ENCODE measurements at regions not wholly inside any gene's neighbourhood (a gene's known extent, or its start where the extent isn't known, plus 50 kb on each side); places are given as distances from the start of the nearest gene placed in this dataset.
A peak's percentile ranks its signal among the peaks of the same experiment; 100 is the strongest.
"Not testable (repeated sequence)": the region's sequence is repeated elsewhere in the genome, so short reads cannot be mapped to it uniquely, and the experiment has no call there.

- no peak for DNase-seq
Observed at GRCh38 chr1:219430419-219430818, 182.5 kb downstream of the ZC3H11B start.

GRCh38 chr1:219428651-219429050, 184.3 kb downstream of the ZC3H11B start:
- no peak for DNase-seq

GRCh38 chr1:219427989-219428388, 184.9 kb downstream of the ZC3H11B start:
- no peak for DNase-seq

DNA sequence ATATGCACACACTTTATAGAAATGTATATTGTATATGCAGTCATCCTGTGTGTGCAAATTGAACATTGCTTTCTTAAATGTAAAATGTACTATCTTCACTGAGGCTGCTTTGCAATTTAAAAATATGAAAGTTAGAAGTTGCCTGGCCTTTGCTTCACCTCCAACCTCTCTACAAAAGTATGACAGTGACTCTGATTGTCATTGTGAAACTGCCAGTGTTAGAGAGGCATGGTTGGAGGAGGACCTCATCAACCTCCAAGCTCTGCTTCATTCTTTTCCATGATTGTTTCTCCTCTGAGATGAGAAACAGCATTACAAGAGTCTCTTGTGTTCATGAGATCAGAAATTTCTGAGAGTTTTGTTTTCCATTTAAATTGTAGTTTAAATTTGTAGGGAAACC, 185.5 kb downstream of the ZC3H11B start:
- no peak for DNase-seq

- no peak for DNase-seq
Observed at GRCh38 chr1:219422811-219423598, 189.9 kb downstream of the ZC3H11B start.

GRCh38 chr1:219420913-219421312, 192.0 kb downstream of the ZC3H11B start:
- no peak for DNase-seq

DNA sequence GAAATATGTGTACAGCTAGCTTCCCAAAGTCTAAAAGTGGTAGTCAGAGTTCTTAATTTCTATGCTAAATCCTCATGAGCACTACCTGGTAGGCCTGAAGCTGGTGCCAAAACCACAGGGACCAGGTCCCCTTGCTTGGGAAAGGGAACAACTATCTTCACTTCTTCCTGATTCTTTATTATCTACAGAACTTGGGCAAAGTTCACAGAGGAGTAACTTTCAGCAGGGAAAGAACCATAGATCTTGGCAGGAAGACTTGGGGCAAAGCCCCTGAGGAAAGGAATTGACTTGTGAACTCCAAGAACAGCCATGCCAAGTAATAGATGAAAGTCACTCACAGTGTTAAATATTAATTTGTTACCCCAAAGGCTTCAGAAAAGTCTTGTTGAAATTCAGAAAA, 193.0 kb downstream of the ZC3H11B start:
- no peak for DNase-seq

DNA sequence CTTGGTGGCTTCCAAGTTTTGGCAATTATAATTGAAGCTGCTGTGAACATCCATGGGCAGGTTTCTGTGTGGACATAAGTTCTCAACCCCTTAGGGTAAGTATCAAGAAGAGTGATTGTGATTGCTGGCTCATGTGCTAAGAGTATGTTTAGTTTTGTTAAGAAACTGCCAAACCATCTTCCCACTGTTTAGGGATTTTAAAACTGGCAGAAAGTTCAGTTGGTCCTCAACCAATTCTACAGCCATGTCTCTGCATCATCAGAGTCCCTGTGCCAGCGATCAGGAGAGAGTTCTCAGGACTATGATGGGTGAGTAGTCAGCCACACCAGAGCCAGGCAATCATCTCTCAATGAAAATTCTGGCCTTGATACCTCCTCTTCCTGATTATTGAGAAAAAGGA, 193.8 kb downstream of the ZC3H11B start:
- DNase-seq = no peak

- DNase-seq = no peak
Observed at GRCh38 chr1:219417610-219418009, 195.3 kb downstream of the ZC3H11B start.

DNA sequence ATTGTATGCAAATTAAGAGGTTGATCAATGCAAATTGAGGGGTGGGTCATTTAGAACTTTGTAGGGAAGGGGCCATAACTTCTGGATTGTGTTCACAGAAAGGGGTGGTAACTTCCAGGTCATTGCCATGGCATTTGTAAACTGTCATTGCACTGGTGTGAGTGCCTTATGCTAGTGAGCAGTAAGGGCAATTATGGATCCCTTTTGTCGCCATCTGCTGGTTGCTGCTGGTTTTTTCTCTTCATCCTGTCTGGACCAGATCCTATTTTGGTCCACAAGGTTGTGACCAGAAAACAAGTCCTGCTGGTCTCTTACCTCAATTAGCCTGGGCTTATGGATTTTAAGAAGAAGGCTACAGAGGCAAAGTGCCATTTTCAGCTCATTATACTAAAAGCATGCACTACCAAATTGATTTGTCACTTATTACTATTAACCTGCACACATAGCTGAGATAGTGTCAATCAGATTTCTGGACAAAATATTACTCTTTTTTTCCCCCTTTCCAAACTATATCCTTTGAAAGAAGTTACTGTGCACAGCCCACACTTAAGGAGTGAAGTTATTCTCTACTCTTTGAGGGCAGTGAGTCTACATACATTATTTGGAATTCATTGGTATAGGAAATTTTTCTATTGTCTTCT, 196.2 kb downstream of the ZC3H11B start:
- peak; percentile 49 for DNase-seq

DNA sequence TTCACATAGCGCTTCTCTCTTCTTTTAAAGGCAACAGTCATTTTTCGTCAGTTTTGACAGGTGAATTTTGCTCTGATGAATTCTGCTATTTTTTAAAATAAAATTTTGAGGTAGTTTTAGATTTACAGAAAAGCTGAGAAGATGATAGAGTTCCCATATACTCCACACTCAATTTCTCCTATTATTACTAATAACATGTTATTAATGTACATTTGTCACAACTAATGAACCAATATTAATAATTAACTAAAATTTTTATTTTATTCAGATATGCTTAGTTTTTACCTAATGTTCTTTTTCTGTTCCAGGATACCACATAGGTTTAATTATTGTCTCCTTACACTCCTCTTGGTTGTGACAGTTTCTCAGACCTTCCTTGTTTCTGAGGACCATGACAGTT, 197.0 kb downstream of the ZC3H11B start:
- DNase-seq = no peak

- no peak for DNase-seq
Observed at GRCh38 chr1:219415433-219415832, 197.5 kb downstream of the ZC3H11B start.

DNA sequence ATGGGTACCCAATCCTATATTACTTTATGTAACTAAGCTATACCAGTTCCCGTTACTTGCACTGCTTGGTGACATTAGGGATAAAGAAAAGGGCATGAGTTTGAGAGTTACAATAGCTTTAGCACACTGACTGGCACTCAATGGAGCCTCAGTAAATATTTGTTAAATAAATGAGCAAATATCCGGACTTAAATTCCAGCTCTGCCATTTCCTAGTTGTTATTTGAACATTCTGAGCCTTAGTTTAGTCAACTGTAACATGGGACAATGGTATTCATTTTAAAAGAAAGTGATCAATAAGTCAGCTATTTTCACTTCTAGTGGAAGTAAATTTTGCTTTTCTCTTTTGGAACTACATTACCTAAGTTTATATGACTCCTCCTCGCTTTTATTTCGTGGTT, 198.7 kb downstream of the ZC3H11B start:
- no peak for DNase-seq

DNA sequence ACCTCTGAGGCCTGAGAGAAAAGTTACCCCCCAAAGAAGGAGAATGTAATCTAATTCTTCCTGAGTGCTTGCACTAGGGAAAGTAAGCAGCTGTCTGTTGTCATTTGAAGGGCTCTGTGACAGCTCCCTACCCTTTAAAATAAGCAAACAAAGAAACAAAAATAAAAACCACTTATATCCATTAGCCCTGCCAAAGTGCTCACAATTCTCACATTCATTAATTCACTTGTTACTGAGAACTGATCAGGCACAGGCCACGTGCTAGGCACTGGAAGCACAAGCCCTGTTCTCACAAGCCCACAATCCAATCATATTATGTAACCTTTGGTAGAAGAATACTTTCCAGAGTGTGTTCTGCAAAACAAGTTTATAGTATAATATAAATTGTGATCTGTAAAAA, 199.4 kb downstream of the ZC3H11B start:
- DNase-seq = no peak

GRCh38 chr1:219412772-219413171, 200.1 kb downstream of the ZC3H11B start:
- DNase-seq = no peak

- DNase-seq = not testable (repeated sequence)
Observed at GRCh38 chr1:219410721-219411120, 202.2 kb downstream of the ZC3H11B start.

DNA sequence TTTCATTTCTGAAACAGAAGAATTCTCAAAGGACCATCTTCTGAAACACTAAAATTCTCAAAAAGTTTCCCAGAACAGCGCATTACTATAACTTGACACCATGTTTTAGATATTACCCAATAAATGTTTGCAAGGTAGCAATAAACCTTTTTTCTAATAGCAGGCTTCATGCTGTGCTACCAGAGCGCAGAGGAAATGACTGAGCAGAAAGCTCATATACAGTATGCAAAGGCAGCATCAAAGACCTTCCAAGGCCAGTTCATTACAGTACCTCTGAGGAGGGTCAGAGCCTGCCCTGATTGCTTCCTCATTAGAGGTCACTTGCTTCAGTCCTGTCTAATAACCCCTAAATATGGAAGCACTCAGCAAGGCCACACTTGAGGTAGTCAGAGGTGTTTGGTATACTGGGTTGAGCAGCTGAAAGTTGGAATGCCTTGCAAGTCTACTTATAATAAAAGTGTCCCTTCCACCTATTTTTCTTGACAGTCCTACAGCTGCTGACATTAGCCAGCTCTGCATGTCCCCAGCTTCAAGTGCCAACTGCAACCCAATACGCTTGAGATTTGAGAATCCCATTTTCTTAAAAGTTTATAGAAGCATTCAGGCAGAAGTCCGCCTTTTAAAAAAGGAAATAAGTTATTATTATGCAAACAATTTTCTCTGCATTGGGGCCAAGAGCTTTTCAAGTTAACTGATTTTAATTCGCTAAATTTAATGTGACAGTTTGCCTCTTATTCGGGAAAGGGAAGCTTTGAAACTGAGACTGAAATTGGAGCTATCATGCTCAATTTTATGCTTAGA, 207.2 kb downstream of the ZC3H11B start:
- DNase-seq = no peak

DNA sequence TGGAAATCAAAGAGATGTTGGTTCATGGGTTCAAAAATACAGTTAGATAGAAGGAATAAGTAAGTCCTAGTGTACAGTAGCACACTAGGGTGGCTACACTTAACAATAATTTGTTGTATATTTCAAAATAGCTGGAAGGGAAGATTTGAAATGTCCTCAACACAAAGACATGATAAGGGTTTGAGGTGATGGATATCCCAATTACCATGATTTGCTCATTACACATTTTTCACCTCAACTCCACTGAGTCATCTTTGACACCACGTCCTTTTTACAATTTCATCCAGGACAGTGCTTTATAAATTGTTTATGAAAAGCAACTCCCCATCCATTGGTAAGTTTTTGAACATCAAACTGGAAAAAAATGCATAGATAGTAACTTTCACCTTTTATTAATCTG, 208.3 kb downstream of the ZC3H11B start:
- DNase-seq = no peak

DNA sequence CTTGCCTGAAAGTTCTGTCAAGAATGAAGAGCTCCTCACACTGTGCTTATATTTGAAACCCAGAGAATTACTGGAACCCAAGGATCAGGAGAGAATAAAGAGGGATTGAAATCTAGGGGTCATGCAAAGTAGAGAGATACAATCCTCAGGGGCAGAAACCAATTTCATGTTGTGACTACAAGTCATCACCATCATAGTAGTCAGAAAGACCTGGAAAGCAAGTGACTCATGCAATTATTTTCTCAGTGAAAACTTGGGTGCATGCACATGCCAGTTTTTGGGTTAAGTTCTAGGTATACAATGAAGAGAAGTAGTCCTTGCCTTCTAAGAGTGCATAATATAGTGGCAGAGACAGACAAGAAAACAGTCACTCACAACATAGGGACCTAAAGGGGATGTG, 210.0 kb downstream of the ZC3H11B start:
- no peak for DNase-seq

DNA sequence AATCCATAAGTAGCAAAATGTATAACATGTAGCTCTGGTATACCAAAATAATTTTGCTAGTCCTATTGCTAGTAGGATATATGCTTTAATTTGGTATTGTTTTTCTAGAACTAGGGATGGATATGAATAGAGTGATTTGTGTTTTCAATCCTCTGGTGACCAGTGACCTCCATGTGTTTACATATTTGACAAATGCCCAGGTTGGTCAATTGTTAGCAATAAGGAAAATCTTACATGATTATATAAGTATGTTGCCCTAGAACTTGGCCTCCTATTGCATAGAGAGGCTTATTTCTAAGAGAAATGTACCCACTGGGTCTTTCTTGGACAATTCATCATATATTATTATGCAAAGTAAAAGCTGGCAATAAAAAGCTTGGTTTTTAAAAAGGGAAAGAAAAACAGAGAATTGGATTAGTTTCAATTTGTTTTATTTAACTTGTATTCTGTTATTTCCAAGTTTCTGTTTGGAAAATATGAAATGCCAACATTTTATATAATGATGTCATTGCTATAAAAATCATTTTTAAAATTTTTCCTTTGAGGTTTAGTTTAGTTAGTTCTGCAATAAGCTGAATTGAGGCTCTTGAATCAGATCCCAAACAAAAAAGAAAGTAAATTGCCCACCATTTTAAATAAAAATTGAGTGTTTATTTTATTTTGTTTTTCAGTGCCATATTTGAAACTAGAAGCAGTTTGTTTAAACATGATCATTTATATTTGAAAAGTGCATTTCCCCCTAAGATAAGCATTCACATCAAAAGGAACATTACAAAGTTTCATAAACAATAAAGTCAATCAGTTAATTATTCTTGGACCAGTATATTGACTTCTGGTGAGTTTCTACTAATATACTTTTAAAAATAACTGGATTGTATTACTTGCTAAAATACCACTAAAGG, 210.9 kb downstream of the ZC3H11B start:
- no peak for DNase-seq

- DNase-seq = no peak
Observed at GRCh38 chr1:219399446-219399845, 213.5 kb downstream of the ZC3H11B start.

GRCh38 chr1:219398815-219399396, 214.0 kb downstream of the ZC3H11B start:
- DNase-seq = no peak
